CD4-positive, alpha-beta T cell treated with Interleukin-17A for 1 hour (primary cell): ENCODE measurements at regions not wholly inside any gene's neighbourhood (a gene's known extent, or its start where the extent isn't known, plus 50 kb on each side); places are given as distances from the start of the nearest gene placed in this dataset.
"Not testable (repeated sequence)": the region's sequence is repeated elsewhere in the genome, so short reads cannot be mapped to it uniquely, and the experiment has no call there.

Source experiments
- DNase-seq: peaks from one replicate; pipeline ENCODE4 v3.0.0-alpha.2; 2020

GRCh38 chr10:35950701-35951100, 308.6 kb upstream of the FZD8 start:
- DNase-seq, result no peak

- DNase-seq, result no peak
These were observed 308.1 kb upstream of the FZD8 start for GRCh38 chr10:35950226-35950625.

GRCh38 chr10:35949811-35950211, 307.7 kb upstream of the FZD8 start:
- no peak for DNase-seq

GRCh38 chr10:35946556-35946955, 304.5 kb upstream of the FZD8 start:
- DNase-seq, result no peak

- DNase-seq, result no peak
These were observed 300.0 kb upstream of the FZD8 start for GRCh38 chr10:35942057-35942456.

- DNase-seq, result no peak
These were observed 298.3 kb upstream of the FZD8 start for GRCh38 chr10:35940141-35941041.

GRCh38 chr10:35938160-35938559, 296.1 kb upstream of the FZD8 start:
- DNase-seq, result no peak

- no peak for DNase-seq
These were observed 295.4 kb upstream of the FZD8 start for GRCh38 chr10:35937546-35937945.

- no peak for DNase-seq
These were observed 292.5 kb upstream of the FZD8 start for GRCh38 chr10:35934642-35934995.

GRCh38 chr10:35933940-35934641, 292.0 kb upstream of the FZD8 start:
- no peak for DNase-seq

- DNase-seq, result no peak
These were observed 291.4 kb upstream of the FZD8 start for GRCh38 chr10:35933491-35933890.

GRCh38 chr10:35929962-35930361, 287.9 kb upstream of the FZD8 start:
- DNase-seq, result not testable (repeated sequence)

GRCh38 chr10:35928748-35929147, 286.7 kb upstream of the FZD8 start:
- DNase-seq, result no peak

GRCh38 chr10:35927990-35928488, 285.9 kb upstream of the FZD8 start:
- DNase-seq, result no peak

- no peak for DNase-seq
These were observed 285.2 kb upstream of the FZD8 start for GRCh38 chr10:35927341-35927740.

- DNase-seq, result no peak
These were observed 284.8 kb upstream of the FZD8 start for GRCh38 chr10:35926846-35927245.

GRCh38 chr10:35925493-35925892, 283.4 kb upstream of the FZD8 start:
- no peak for DNase-seq

GRCh38 chr10:35924759-35925158, 282.7 kb upstream of the FZD8 start:
- DNase-seq, result no peak

- no peak for DNase-seq
These were observed 280.9 kb upstream of the FZD8 start for GRCh38 chr10:35922876-35923600.

GRCh38 chr10:35921866-35922350, 279.8 kb upstream of the FZD8 start:
- DNase-seq, result no peak

- DNase-seq, result no peak
These were observed 274.7 kb upstream of the FZD8 start for GRCh38 chr10:35916791-35917190.

GRCh38 chr10:35913628-35914027, 271.5 kb upstream of the FZD8 start:
- DNase-seq, result no peak
